Heart left ventricle (tissue), 16 donors: ENCODE measurements at regions not wholly inside any gene's neighbourhood (a gene's known extent, or its start where the extent isn't known, plus 50 kb on each side); places are given as distances from the start of the nearest gene placed in this dataset.

Source experiments
- ATAC-seq, 4 donors: fragments of 200-7000 bp; cut with Tn5 transposase; one replicate each; pipeline ENCODE4 v1.9.1; 2020 to 2022; ENCODE audit warnings: moderate library complexity in 4 of 4, mild to moderate bottlenecking in 3 of 4, moderate number of reproducible peaks in 1 of 4
- DNase-seq, 5 donors: peaks; one replicate each; pipeline ENCODE4 v3.0.0-alpha.2; 2020
- H3K27ac ChIP-seq, 12 donors: fragments of 200-600 bp; sonication (generic) in 4 of 12; one replicate each; pipeline versions ENCODE4 v1.5.0 to v1.8.0; 2016 to 2022; ENCODE audit warnings: mild to moderate bottlenecking in 2 of 12
- H3K27me3 ChIP-seq, 9 donors: fragments of 200-600 bp; sonication (generic) in 2 of 9; one replicate each; pipeline versions ENCODE4 v1.5.1 to v1.8.0; 2016 to 2022; ENCODE audit warnings: mild to moderate bottlenecking in 3 of 9
- H3K36me3 ChIP-seq, 9 donors: fragments of 200-600 bp; sonication (generic) in 2 of 9; one replicate each; pipeline versions ENCODE4 v1.5.0 to v1.8.0; 2018 to 2022; ENCODE audit warnings: mild to moderate bottlenecking in 2 of 9
- H3K4me1 ChIP-seq, 12 donors: fragments of 200-600 bp; sonication (generic) in 4 of 12; one replicate each; pipeline versions ENCODE4 v1.5.0 to v1.8.0; 2016 to 2022; ENCODE audit warnings: mild to moderate bottlenecking in 3 of 12
- H3K4me3 ChIP-seq, 12 donors: fragments of 200-600 bp; sonication (generic) in 4 of 12; one replicate each; pipeline versions ENCODE4 v1.5.0 to v1.8.0; 2017 to 2022; ENCODE audit warnings: mild to moderate bottlenecking in 9 of 12, moderate library complexity in 4 of 12
- H3K9me3 ChIP-seq, 12 donors: fragments of 200-600 bp; sonication (generic) in 4 of 12; one replicate each; pipeline versions ENCODE4 v1.5.0 to v1.8.0; 2016 to 2022; ENCODE audit warnings: mild to moderate bottlenecking in 1 of 12
- POLR2A ChIP-seq, 2 donors: fragments of 450-650 bp; IDR thresholded peaks; one replicate each; pipeline ENCODE4 v1.6.1; 2017; ENCODE audit warnings: antibody characterized with exemption in 2 of 2, mild to moderate bottlenecking in 2 of 2, moderate library complexity in 2 of 2
- WGBS, 4 donors: extraction: QIAGEN DNeasy Blood & Tissue Kit in 2 of 4; methylation state at CpG; one replicate each; pipeline versions ENCODE4 v1.1.5 to v1.1.7; 2013 to 2018; 5-methylcytosine and 5-hydroxymethylcytosine counted together
- intact Hi-C, 10 donors: fragments of 100-400 bp; cut with DNase I; formaldehyde crosslinking; loops; one replicate each; pipeline versions ENCODE4 v1.11.1 to v1.14.2; 2022
- TF ChIP-seq, protein P1 (sequence below), 12 donors: fragments of 200-600 bp; sonication (generic) in 4 of 12; IDR thresholded peaks; one replicate each; pipeline versions ENCODE4 v1.5.0 to v1.8.0; 2018 to 2022; ENCODE audit warnings: antibody characterized with exemption in 12 of 12, mild to moderate bottlenecking in 5 of 12
- donor health status: ischemic (EF 13 %, LVEDD 7.1; RV severe dilation, severe dysfunction).
- donor health status: healthy with polysubstance abuse.
- donor health status: DM: no; HTN: yes; CAD: no.
- donor health status: DM: no; HTN: no; CAD: no.
- donor health status: ischemic (EF 25% LVEDD 6.9; RV normal size, moderate dysfunction).
- donor health status: ischemic (EF 25% LVEDD 5.7; RV mildly dilated, moderate dysfunction).
- donor health status: healthy.
- donor health status: DM: yes; HTN: yes; CAD: no.
- donor health status: ischemic (EF 35%, LVEDD 5.7; RV mildly dilated, moderate dysfunction).
- donor health status: nonischemic (EF 11% LVEDD 7.7; RV severe dilation, severe dysfunction).
- donor health status: DM: yes; HTN: yes; CAD: no.
- donor health status: PGD.
- donor health status: ischemic (EF 29% LVEDD 5.4; RV normal size, mild dysfunction).
- donor health status: nonischemic (EF 23%, LVEDD 6.1; RV moderate dilation, normal function).

DNA sequence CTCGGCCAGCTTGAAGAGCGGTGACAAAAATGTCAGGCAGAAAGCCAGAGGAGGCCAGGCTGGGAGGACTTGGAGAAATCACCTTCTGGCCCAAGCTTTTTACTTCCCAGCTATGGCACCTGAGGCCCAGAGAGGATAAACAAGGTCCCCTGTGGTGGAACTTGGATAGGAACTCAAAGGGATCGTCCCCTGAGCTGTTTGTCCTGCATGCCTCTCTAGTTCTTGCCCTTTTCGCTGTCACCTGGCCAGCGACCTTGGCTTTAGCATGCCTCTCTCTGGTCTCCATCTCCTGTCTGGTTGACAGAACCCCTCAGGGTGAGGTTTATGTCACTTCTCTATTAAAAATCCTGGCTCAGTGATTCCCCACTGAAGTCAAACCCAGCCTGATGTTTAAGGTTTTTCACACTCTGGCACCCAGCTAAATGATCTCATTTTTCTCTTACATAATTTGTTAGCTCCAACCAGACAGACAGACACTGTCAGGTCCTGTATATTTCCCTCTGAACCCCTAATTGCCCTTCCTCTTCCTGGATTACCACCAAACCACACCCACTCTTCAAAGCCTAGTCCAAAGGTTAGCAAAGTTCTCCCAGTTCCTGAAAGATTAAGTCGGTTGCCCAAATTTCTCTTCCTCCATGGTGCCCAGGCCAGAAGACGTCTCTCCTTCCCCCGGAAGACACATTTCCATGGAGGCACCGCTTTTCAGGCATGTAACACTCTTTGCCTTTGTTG, 169.1 kb downstream of the FAM43A start:
- Histone ChIP-seq H3K9me3 (no peaks in the 10 kb centered on the region), H3K36me3 (no peaks in the 10 kb centered on the region), H3K27me3 (no peaks in the 10 kb centered on the region), H3K27ac (peak overlapping the region in 8 of 12 donors; percentile 17 to 84 (median 62)), H3K4me1 (peaks cover 0 to 26% (median 16%) of the 10 kb centered on the region in 12 donors), H3K4me3 (no peak overlapping the region)
- WGBS, 4 donors: 54 to 71% (median 64%) methylated on average over 9 of the region's 9 CpGs
- no peak for TF ChIP-seq POLR2A (IDR thresholded peaks at IDR 0.05)
- TF ChIP-seq, protein P1, sequence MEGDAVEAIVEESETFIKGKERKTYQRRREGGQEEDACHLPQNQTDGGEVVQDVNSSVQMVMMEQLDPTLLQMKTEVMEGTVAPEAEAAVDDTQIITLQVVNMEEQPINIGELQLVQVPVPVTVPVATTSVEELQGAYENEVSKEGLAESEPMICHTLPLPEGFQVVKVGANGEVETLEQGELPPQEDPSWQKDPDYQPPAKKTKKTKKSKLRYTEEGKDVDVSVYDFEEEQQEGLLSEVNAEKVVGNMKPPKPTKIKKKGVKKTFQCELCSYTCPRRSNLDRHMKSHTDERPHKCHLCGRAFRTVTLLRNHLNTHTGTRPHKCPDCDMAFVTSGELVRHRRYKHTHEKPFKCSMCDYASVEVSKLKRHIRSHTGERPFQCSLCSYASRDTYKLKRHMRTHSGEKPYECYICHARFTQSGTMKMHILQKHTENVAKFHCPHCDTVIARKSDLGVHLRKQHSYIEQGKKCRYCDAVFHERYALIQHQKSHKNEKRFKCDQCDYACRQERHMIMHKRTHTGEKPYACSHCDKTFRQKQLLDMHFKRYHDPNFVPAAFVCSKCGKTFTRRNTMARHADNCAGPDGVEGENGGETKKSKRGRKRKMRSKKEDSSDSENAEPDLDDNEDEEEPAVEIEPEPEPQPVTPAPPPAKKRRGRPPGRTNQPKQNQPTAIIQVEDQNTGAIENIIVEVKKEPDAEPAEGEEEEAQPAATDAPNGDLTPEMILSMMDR (IDR thresholded peaks at IDR 0.05): no peak
- peak in 1 of 5 donors; percentile 15 for DNase-seq
- intact Hi-C loops: loop anchor here in 1 of 10 donors (5.0 kb wide), 1 partner anchor 73 kb away; no protein-coding TSS in a partner anchor
- peak in 1 of 4 donors; percentile 9 for ATAC-seq

DNA sequence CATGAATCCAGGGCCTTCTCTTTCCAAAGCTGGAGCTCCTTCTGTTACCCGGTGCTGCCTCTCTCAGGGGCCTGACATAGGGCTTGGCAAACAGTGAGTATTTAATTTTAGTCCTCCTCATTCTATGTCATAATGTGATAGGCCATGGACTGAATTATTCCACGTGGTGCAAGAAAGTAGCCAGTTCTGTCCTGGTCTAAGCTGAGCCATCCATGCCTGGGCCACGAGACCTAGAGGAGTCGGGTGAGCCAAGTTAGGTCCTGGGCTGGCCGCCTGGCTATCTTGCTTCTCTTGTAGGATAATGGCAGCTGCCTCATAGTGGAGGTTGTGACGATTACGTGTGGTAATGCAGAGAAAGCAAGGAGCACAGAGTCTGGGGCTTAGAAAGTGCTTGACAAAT, 170.6 kb downstream of the FAM43A start:
- H3K4me1 ChIP-seq: peaks cover 0 to 23% (median 19%) of the 10 kb centered on the region in 12 donors
- H3K27ac ChIP-seq: peak overlapping the region in 11 of 12 donors; percentile 25 to 84 (median 65)
- no peak overlapping the region for H3K4me3 ChIP-seq
- ATAC-seq (peak; percentile 95 to 97 (median 96)), DNase-seq (peak in 4 of 5 donors; percentile 72 to 86 (median 75))
- 52 to 67% (median 59%) methylated on average over 7 of the region's 7 CpGs for WGBS, 4 donors
- H3K27me3 ChIP-seq: no peaks in the 10 kb centered on the region
- no peaks in the 10 kb centered on the region for H3K36me3 ChIP-seq
- TF ChIP-seq, protein P1 (IDR thresholded peaks at IDR 0.05): peak in 1 of 12 donors; percentile 7
- no peak for TF ChIP-seq POLR2A (IDR thresholded peaks at IDR 0.05)
- intact Hi-C loops: no loop called here
- no peaks in the 10 kb centered on the region for H3K9me3 ChIP-seq

DNA sequence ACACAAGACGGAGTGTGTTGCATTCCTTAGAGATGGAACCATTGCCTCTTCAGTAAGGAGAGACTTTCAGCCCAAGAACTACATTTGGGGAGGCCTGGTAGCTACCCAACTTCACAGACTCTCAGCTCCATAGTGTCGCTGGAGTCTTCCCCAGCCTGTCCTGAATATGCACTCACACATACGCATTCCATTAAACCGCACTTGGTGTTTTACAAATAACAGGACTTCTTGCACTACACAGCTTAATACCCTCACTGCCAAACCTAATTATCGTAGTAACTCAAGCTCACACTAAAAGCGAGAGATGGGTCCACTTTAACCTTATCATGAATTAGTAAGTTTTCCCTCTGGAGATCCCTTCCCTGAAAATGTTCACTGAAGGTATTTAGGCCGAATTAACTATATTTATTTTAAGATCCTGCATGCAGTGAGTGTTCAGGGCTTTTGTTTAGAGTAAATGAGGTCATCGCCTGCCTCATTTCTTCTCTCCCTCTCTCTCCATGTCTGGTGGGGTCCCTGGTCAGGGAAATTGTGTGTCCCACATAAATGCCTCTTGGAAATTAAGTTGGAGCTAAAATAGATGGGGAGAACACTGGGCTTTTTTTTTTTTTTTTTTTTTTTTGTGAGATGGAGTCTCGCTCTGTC, 171.9 kb downstream of the FAM43A start:
- Histone ChIP-seq H3K9me3 (no peaks in the 10 kb centered on the region), H3K27ac (no peak overlapping the region), H3K36me3 (no peaks in the 10 kb centered on the region), H3K4me1 (peaks cover 0 to 22% (median 19%) of the 10 kb centered on the region in 12 donors), H3K27me3 (no peaks in the 10 kb centered on the region), H3K4me3 (no peak overlapping the region)
- DNase-seq (no peak), ATAC-seq (no peak)
- TF ChIP-seq, protein P1 (IDR thresholded peaks at IDR 0.05): no peak
- no peak for TF ChIP-seq POLR2A (IDR thresholded peaks at IDR 0.05)
- WGBS, 4 donors: 93 to 95% (median 94%) methylated on average over 8 to 9 of the region's 9 CpGs
- intact Hi-C loops: no loop called here

DNA sequence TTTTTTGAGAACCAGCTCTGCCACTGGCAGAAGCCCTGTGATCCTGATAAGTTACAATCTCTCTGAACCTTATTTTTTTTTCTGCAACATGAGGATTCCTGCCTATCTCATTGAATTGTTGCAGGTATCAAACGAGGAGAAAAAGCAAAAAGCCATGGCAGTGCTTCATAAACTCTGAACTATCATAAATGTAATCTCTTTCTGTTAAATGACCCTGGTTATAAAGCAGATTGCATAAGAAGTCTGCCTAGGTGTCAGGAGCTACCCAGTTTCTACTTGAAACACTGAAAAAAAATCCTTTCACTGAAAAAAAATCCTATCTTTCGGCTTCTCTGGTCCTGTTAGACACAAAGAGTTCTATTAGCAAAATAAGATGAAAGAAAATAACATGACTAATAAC, 172.7 kb downstream of the FAM43A start:
- 90 to 96% (median 92%) methylated on average over 2 of the region's 2 CpGs for WGBS, 4 donors
- no peak for ATAC-seq
- TF ChIP-seq POLR2A (IDR thresholded peaks at IDR 0.05): no peak
- TF ChIP-seq, protein P1 (IDR thresholded peaks at IDR 0.05): no peak
- Histone ChIP-seq H3K4me1 (peaks cover 0 to 22% (median 19%) of the 10 kb centered on the region in 12 donors), H3K4me3 (no peak overlapping the region), H3K36me3 (no peaks in the 10 kb centered on the region), H3K9me3 (no peaks in the 10 kb centered on the region), H3K27ac (no peak overlapping the region), H3K27me3 (no peaks in the 10 kb centered on the region)
- DNase-seq: no peak
- intact Hi-C loops: no loop called here
